RKO (cell line): ENCODE measurements at regions not wholly inside any gene's neighbourhood (a gene's known extent, or its start where the extent isn't known, plus 50 kb on each side); places are given as distances from the start of the nearest gene placed in this dataset.
A peak's percentile ranks its signal among the peaks of the same experiment; 100 is the strongest.
"Not testable (repeated sequence)": the region's sequence is repeated elsewhere in the genome, so short reads cannot be mapped to it uniquely, and the experiment has no call there.

Source experiments
- DNase-seq: peaks from one replicate; pipeline ENCODE4 v3.0.0-alpha.2; 2016; ENCODE audit warnings: low spot score

GRCh38 chr4:29117231-29117722 lies 1602.9 kb upstream of the PCDH7 start:
- DNase-seq, result not testable (repeated sequence)

GRCh38 chr4:29121586-29121985 lies 1598.6 kb upstream of the PCDH7 start:
- no peak for DNase-seq

GRCh38 chr4:29128810-29129209 lies 1591.4 kb upstream of the PCDH7 start:
- no peak for DNase-seq

- no peak for DNase-seq
Observed at GRCh38 chr4:29131304-29131703, 1588.9 kb upstream of the PCDH7 start.

GRCh38 chr4:29142708-29143107 lies 1577.5 kb upstream of the PCDH7 start:
- no peak for DNase-seq

GRCh38 chr4:29151584-29151983 lies 1568.6 kb upstream of the PCDH7 start:
- DNase-seq, result no peak

- DNase-seq, result no peak
Observed at GRCh38 chr4:29153642-29154041, 1566.5 kb upstream of the PCDH7 start.

- no peak for DNase-seq
Observed at GRCh38 chr4:29175291-29175690, 1544.9 kb upstream of the PCDH7 start.

GRCh38 chr4:29199025-29199424 lies 1521.1 kb upstream of the PCDH7 start:
- no peak for DNase-seq

GRCh38 chr4:29199485-29199884 lies 1520.7 kb upstream of the PCDH7 start:
- DNase-seq, result no peak

- no peak for DNase-seq
Observed at GRCh38 chr4:29213020-29213419, 1507.1 kb upstream of the PCDH7 start.

GRCh38 chr4:29220761-29221160 lies 1499.4 kb upstream of the PCDH7 start:
- no peak for DNase-seq

GRCh38 chr4:29224911-29225310 lies 1495.3 kb upstream of the PCDH7 start:
- DNase-seq, result no peak

- DNase-seq, result no peak
Observed at GRCh38 chr4:29240641-29241040, 1479.5 kb upstream of the PCDH7 start.

- DNase-seq, result no peak
Observed at GRCh38 chr4:29243054-29243453, 1477.1 kb upstream of the PCDH7 start.

- no peak for DNase-seq
Observed at GRCh38 chr4:29243851-29244250, 1476.3 kb upstream of the PCDH7 start.

GRCh38 chr4:29259556-29259955 lies 1460.6 kb upstream of the PCDH7 start:
- DNase-seq, result no peak

GRCh38 chr4:29262986-29263385 lies 1457.2 kb upstream of the PCDH7 start:
- DNase-seq, result no peak

GRCh38 chr4:29276150-29276549 lies 1444.0 kb upstream of the PCDH7 start:
- no peak for DNase-seq

- DNase-seq, result peak; percentile 55
Observed at GRCh38 chr4:29277381-29277780, 1442.8 kb upstream of the PCDH7 start.

- peak; percentile 44 for DNase-seq
Observed at GRCh38 chr4:29278585-29278984, 1441.6 kb upstream of the PCDH7 start.

- DNase-seq, result no peak
Observed at GRCh38 chr4:29289118-29289517, 1431.1 kb upstream of the PCDH7 start.

- no peak for DNase-seq
Observed at GRCh38 chr4:29295280-29295679, 1424.9 kb upstream of the PCDH7 start.

GRCh38 chr4:29304595-29304994 lies 1415.6 kb upstream of the PCDH7 start:
- no peak for DNase-seq

- no peak for DNase-seq
Observed at GRCh38 chr4:29307256-29307655, 1412.9 kb upstream of the PCDH7 start.
